ENCODE measurements at regions not wholly inside any gene's neighbourhood (a gene's known extent, or its start where the extent isn't known, plus 50 kb on each side); places are given as distances from the start of the nearest gene placed in this dataset.

DNA sequence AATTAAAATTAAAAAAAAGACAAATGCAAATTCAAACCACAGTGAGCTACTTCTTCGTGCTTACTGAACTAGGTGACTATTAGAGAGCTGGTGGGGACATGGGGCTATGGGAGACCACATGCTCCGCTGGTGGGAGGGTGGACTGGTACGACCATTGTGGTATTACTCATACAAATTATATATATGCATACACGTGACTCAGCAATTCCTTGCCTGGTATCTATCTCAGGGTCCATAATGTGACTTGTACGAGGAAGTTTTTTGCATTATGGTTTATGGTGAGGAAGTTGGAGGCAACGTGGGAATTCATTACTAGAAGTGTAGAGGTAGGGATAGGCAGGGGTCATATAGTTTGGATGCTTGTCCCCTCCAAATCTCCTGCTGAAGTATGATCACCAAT lies 1112.7 kb downstream of the TYW1 start:
- no peak for TF ChIP-seq EZH2 (optimal IDR thresholded peaks at IDR 0.05; ENCODE audit: low read depth, low read length)
- TF ChIP-seq, protein P1, sequence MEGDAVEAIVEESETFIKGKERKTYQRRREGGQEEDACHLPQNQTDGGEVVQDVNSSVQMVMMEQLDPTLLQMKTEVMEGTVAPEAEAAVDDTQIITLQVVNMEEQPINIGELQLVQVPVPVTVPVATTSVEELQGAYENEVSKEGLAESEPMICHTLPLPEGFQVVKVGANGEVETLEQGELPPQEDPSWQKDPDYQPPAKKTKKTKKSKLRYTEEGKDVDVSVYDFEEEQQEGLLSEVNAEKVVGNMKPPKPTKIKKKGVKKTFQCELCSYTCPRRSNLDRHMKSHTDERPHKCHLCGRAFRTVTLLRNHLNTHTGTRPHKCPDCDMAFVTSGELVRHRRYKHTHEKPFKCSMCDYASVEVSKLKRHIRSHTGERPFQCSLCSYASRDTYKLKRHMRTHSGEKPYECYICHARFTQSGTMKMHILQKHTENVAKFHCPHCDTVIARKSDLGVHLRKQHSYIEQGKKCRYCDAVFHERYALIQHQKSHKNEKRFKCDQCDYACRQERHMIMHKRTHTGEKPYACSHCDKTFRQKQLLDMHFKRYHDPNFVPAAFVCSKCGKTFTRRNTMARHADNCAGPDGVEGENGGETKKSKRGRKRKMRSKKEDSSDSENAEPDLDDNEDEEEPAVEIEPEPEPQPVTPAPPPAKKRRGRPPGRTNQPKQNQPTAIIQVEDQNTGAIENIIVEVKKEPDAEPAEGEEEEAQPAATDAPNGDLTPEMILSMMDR (IDR thresholded peaks at IDR 0.05; ENCODE audit: low read length) = no peak
